Astrocyte (in vitro differentiated cells and primary cell): ENCODE measurements at regions not wholly inside any gene's neighbourhood (a gene's known extent, or its start where the extent isn't known, plus 50 kb on each side); places are given as distances from the start of the nearest gene placed in this dataset.

Experiments used
- EZH2 ChIP-seq: IDR thresholded peaks from 2 replicates; pipeline ENCODE4 v1.6.1; 2012; ENCODE audit warnings: mild to moderate bottlenecking, low read length, inconsistent platforms; ENCODE audit not compliant: insufficient read depth
- TF ChIP-seq, protein P1 (sequence below): IDR thresholded peaks from 2 replicates; pipeline ENCODE4 v1.5.1; 2011; ENCODE audit warnings: low read depth, mild to moderate bottlenecking, inconsistent platforms, low read length, moderate library complexity; ENCODE audit not compliant: insufficient read depth

- TF ChIP-seq, protein P1, sequence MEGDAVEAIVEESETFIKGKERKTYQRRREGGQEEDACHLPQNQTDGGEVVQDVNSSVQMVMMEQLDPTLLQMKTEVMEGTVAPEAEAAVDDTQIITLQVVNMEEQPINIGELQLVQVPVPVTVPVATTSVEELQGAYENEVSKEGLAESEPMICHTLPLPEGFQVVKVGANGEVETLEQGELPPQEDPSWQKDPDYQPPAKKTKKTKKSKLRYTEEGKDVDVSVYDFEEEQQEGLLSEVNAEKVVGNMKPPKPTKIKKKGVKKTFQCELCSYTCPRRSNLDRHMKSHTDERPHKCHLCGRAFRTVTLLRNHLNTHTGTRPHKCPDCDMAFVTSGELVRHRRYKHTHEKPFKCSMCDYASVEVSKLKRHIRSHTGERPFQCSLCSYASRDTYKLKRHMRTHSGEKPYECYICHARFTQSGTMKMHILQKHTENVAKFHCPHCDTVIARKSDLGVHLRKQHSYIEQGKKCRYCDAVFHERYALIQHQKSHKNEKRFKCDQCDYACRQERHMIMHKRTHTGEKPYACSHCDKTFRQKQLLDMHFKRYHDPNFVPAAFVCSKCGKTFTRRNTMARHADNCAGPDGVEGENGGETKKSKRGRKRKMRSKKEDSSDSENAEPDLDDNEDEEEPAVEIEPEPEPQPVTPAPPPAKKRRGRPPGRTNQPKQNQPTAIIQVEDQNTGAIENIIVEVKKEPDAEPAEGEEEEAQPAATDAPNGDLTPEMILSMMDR, result no peak
- TF ChIP-seq EZH2, result no peak
Observed at GRCh38 chr2:107005853-107006252, 119.9 kb upstream of the ST6GAL2 start.
